NT2/D1 (cell line): ENCODE measurements at regions not wholly inside any gene's neighbourhood (a gene's known extent, or its start where the extent isn't known, plus 50 kb on each side); places are given as distances from the start of the nearest gene placed in this dataset.

Source experiments
- DNase-seq: peaks from one replicate; pipeline ENCODE4 v3.0.0-alpha.2; 2011; ENCODE audit warnings: low read depth, low spot score
- H3K27me3 ChIP-seq: 2 replicates; pipeline ENCODE4 v1.6.0; 2011; ENCODE audit warnings: mild to moderate bottlenecking; ENCODE audit not compliant: insufficient read length, insufficient read depth
- H3K36me3 ChIP-seq: 2 replicates; pipeline ENCODE4 v1.6.1; 2011; ENCODE audit warnings: mild to moderate bottlenecking, low read length, mixed read lengths; ENCODE audit not compliant: insufficient read depth, insufficient read length
- H3K4me1 ChIP-seq: 2 replicates; pipeline ENCODE4 v1.5.1; 2011; ENCODE audit not compliant: insufficient read depth, insufficient read length
- H3K4me3 ChIP-seq: 2 replicates; pipeline ENCODE4 v1.5.1; 2011; ENCODE audit warnings: low read depth; ENCODE audit not compliant: insufficient read length
- H3K9ac ChIP-seq: 2 replicates; pipeline ENCODE4 v1.6.0; 2011; ENCODE audit warnings: low read depth; ENCODE audit not compliant: insufficient read length
- H3K9me3 ChIP-seq: 2 replicates; pipeline ENCODE4 v1.5.1; 2011; ENCODE audit warnings: mild to moderate bottlenecking, low read length; ENCODE audit not compliant: insufficient read depth
- SUZ12 ChIP-seq: IDR thresholded peaks from 2 replicates; pipeline ENCODE4 v1.6.1; 2011; ENCODE audit not compliant: insufficient read length, insufficient read depth; ENCODE audit errors: extremely low read depth
- YY1 ChIP-seq: IDR thresholded peaks from 2 replicates; pipeline ENCODE4 v1.6.1; 2011; ENCODE audit not compliant: insufficient read length, insufficient read depth
- ZNF274 ChIP-seq: IDR thresholded peaks from 2 replicates; pipeline ENCODE4 v1.6.1; 2011; ENCODE audit warnings: mild to moderate bottlenecking, low read depth, low read length

GRCh38 chr9:120294003-120294402, 286.0 kb downstream of the CDK5RAP2 start:
- H3K36me3 ChIP-seq: no peaks in the 10 kb centered on the region
- TF ChIP-seq YY1: no peak
- H3K4me3 ChIP-seq: no peak overlapping the region
- no peaks in the 10 kb centered on the region for H3K4me1 ChIP-seq
- no peak overlapping the region for H3K9ac ChIP-seq
- no peaks in the 10 kb centered on the region for H3K9me3 ChIP-seq
- no peak for DNase-seq
- H3K27me3 ChIP-seq: no peaks in the 10 kb centered on the region

- Histone ChIP-seq H3K27me3 (no peaks in the 10 kb centered on the region), H3K9ac (no peak overlapping the region), H3K4me1 (no peaks in the 10 kb centered on the region), H3K4me3 (no peak overlapping the region), H3K9me3 (no peaks in the 10 kb centered on the region), H3K36me3 (no peaks in the 10 kb centered on the region)
- DNase-seq: no peak
- TF ChIP-seq SUZ12 (no peak), ZNF274 (no peak), YY1 (no peak)
Observed at GRCh38 chr9:120292606-120293005, 287.4 kb downstream of the CDK5RAP2 start.

GRCh38 chr9:120291050-120291449, 288.9 kb downstream of the CDK5RAP2 start:
- no peaks in the 10 kb centered on the region for H3K9me3 ChIP-seq
- H3K27me3 ChIP-seq: no peaks in the 10 kb centered on the region
- H3K9ac ChIP-seq: no peak overlapping the region
- no peaks in the 10 kb centered on the region for H3K36me3 ChIP-seq
- TF ChIP-seq ZNF274: no peak
- no peak for TF ChIP-seq SUZ12
- no peak for TF ChIP-seq YY1
- DNase-seq: no peak
- H3K4me3 ChIP-seq: no peak overlapping the region
- H3K4me1 ChIP-seq: no peaks in the 10 kb centered on the region

- no peaks in the 10 kb centered on the region for H3K27me3 ChIP-seq
- no peaks in the 10 kb centered on the region for H3K4me1 ChIP-seq
- H3K4me3 ChIP-seq: no peak overlapping the region
- TF ChIP-seq SUZ12: no peak
- H3K36me3 ChIP-seq: no peaks in the 10 kb centered on the region
- no peak overlapping the region for H3K9ac ChIP-seq
- DNase-seq: no peak
- H3K9me3 ChIP-seq: peaks cover under 1% of the 10 kb centered on the region; the same call in 1 of the 2 replicates
Observed at GRCh38 chr9:120289990-120290975, 289.7 kb downstream of the CDK5RAP2 start.

GRCh38 chr9:120289098-120289497, 290.9 kb downstream of the CDK5RAP2 start:
- TF ChIP-seq ZNF274 (no peak), YY1 (no peak), SUZ12 (no peak)
- Histone ChIP-seq H3K9me3 (peaks cover 3% of the 10 kb centered on the region; the same call in 1 of the 2 replicates), H3K4me1 (no peaks in the 10 kb centered on the region), H3K4me3 (no peak overlapping the region), H3K36me3 (no peaks in the 10 kb centered on the region), H3K9ac (no peak overlapping the region), H3K27me3 (no peaks in the 10 kb centered on the region)
- peak; percentile 22 for DNase-seq

GRCh38 chr9:120286530-120286929, 293.4 kb downstream of the CDK5RAP2 start:
- DNase-seq: no peak
- Histone ChIP-seq H3K36me3 (no peaks in the 10 kb centered on the region), H3K27me3 (no peaks in the 10 kb centered on the region), H3K9me3 (peaks cover 9% of the 10 kb centered on the region; the same call in 1 of the 2 replicates), H3K4me3 (no peak overlapping the region), H3K9ac (no peak overlapping the region), H3K4me1 (no peaks in the 10 kb centered on the region)
- TF ChIP-seq ZNF274: no peak
- TF ChIP-seq YY1: no peak
- no peak for TF ChIP-seq SUZ12

- TF ChIP-seq ZNF274 (no peak), YY1 (no peak), SUZ12 (no peak)
- no peak for DNase-seq
- H3K36me3 ChIP-seq: no peaks in the 10 kb centered on the region
- no peak overlapping the region for H3K9ac ChIP-seq
- H3K9me3 ChIP-seq: peaks cover 9% of the 10 kb centered on the region; the same call in 1 of the 2 replicates
- H3K4me1 ChIP-seq: no peaks in the 10 kb centered on the region
- H3K27me3 ChIP-seq: no peaks in the 10 kb centered on the region
- H3K4me3 ChIP-seq: no peak overlapping the region
Observed at GRCh38 chr9:120284821-120285220, 295.1 kb downstream of the CDK5RAP2 start.
